Stimulated activated CD4-positive, alpha-beta T cell treated with anti-CD3 and anti-CD28 coated beads, Interleukin-4, amount 100 ng/mL, for 4 hours (primary cell): ENCODE measurements at regions not wholly inside any gene's neighbourhood (a gene's known extent, or its start where the extent isn't known, plus 50 kb on each side); places are given as distances from the start of the nearest gene placed in this dataset.
"Not testable (repeated sequence)": the region's sequence is repeated elsewhere in the genome, so short reads cannot be mapped to it uniquely, and the experiment has no call there.

ENCODE experiments used
- DNase-seq, 2 experiments: peaks; one replicate each; pipeline ENCODE4 v3.0.0-alpha.2; 2020

GRCh38 chr5:77867194-77867691, 91.1 kb upstream of the TBCA start:
- DNase-seq = no peak

GRCh38 chr5:77866198-77866597, 90.1 kb upstream of the TBCA start:
- no peak for DNase-seq

GRCh38 chr5:77864997-77865396, 88.9 kb upstream of the TBCA start:
- DNase-seq = no peak

GRCh38 chr5:77863181-77863580, 87.0 kb upstream of the TBCA start:
- DNase-seq = no peak

- DNase-seq = no peak
Measured at GRCh38 chr5:77861576-77861975, 85.4 kb upstream of the TBCA start.

- no peak for DNase-seq
Measured at GRCh38 chr5:77859306-77859705, 83.2 kb upstream of the TBCA start.

GRCh38 chr5:77858678-77859077, 82.5 kb upstream of the TBCA start:
- DNase-seq = not testable (repeated sequence)

- DNase-seq = no peak
Measured at GRCh38 chr5:77855369-77855768, 79.2 kb upstream of the TBCA start.

- DNase-seq = no peak
Measured at GRCh38 chr5:77853353-77853907, 77.3 kb upstream of the TBCA start.

- DNase-seq = peak; percentile 6 to 12
Measured at GRCh38 chr5:77852514-77853352, 76.6 kb upstream of the TBCA start.

- DNase-seq = no peak
Measured at GRCh38 chr5:77852068-77852513, 76.0 kb upstream of the TBCA start.

- DNase-seq = no peak
Measured at GRCh38 chr5:77851176-77852067, 75.3 kb upstream of the TBCA start.

GRCh38 chr5:77850536-77851175, 74.5 kb upstream of the TBCA start:
- no peak for DNase-seq

- DNase-seq = no peak
Measured at GRCh38 chr5:77849308-77849900, 73.3 kb upstream of the TBCA start.

GRCh38 chr5:77847814-77848290, 71.7 kb upstream of the TBCA start:
- DNase-seq = no peak

GRCh38 chr5:77847129-77847460, 71.0 kb upstream of the TBCA start:
- no peak for DNase-seq

- no peak for DNase-seq
Measured at GRCh38 chr5:77846422-77847128, 70.4 kb upstream of the TBCA start.

GRCh38 chr5:77845324-77845646, 69.1 kb upstream of the TBCA start:
- no peak for DNase-seq

- no peak for DNase-seq
Measured at GRCh38 chr5:77844623-77845323, 68.6 kb upstream of the TBCA start.

GRCh38 chr5:77844373-77844622, 68.2 kb upstream of the TBCA start:
- no peak for DNase-seq

- no peak for DNase-seq
Measured at GRCh38 chr5:77843570-77844372, 67.6 kb upstream of the TBCA start.
